ENCODE measurements at regions not wholly inside any gene's neighbourhood (a gene's known extent, or its start where the extent isn't known, plus 50 kb on each side); places are given as distances from the start of the nearest gene placed in this dataset.

GRCh38 chr3:193989186-193989585 lies 146.8 kb upstream of the HES1 start:
- no peak for TF ChIP-seq CTCF (tag by site-specific recombination; IDR thresholded peaks at IDR 0.05)
- TF ChIP-seq ZNF398 (tag by site-specific recombination; IDR thresholded peaks at IDR 0.05): no peak
- TF ChIP-seq ZNF311 (tag by site-specific recombination; IDR thresholded peaks at IDR 0.05; ENCODE audit: borderline replicate concordance): no peak
- TF ChIP-seq HOXA7 (CRISPR knock-in tag; IDR thresholded peaks at IDR 0.05; ENCODE audit: borderline replicate concordance): no peak
- TF ChIP-seq ZNF416 (tag by site-specific recombination; IDR thresholded peaks at IDR 0.05): no peak
- no peak for TF ChIP-seq GLIS2 (tag by site-specific recombination; IDR thresholded peaks at IDR 0.05)

All from HEK293 (cell line).